ENCODE measurements at regions not wholly inside any gene's neighbourhood (a gene's known extent, or its start where the extent isn't known, plus 50 kb on each side); places are given as distances from the start of the nearest gene placed in this dataset.

DNA sequence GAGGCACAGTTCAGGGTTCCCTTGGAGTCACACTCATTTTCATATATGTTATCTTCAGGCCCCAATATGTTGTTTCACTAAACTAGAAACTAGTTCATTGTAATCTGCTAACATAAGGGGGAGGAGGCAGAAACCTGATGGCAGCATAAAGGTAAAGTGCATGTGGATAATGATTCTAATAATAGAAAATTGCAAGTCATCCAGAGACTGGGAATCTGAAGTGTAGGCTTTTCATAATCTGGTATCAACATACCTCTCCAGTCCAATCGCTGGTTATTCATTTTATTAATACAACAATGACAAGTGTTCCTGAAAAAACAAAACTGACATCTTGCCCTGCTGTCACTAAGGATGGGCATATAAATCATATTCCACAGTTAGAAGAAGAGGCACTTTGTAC is 326.3 kb upstream of the ZNF804A start:
- Histone ChIP-seq H3K9ac (ENCODE audit: low read length) (no peak overlapping the region), H3K9me2 (ENCODE audit: low read depth, low read length) (no peaks in the 10 kb centered on the region), H2AFZ (ENCODE audit: low read length) (peak overlapping the region; percentile 85; the same call in 1 of the 2 replicates), H3F3A (ENCODE audit: insufficient read depth, low read length) (no peaks in the 10 kb centered on the region), H3K27me3 (ENCODE audit: insufficient read depth, low read length) (no peaks in the 10 kb centered on the region), H3K4me3 (ENCODE audit: low read depth, low read length, poor library complexity, severe bottlenecking) (no peak overlapping the region), H3K4me2 (ENCODE audit: low read length) (no peak overlapping the region), H3K36me3 (ENCODE audit: insufficient read depth, low read length) (no peaks in the 10 kb centered on the region), H3K9me3 (ENCODE audit: low read length) (no peaks in the 10 kb centered on the region), H4K20me1 (ENCODE audit: insufficient read depth, low read length) (no peaks in the 10 kb centered on the region), H3K4me1 (ENCODE audit: insufficient read depth, low read length, severe bottlenecking) (peaks cover 23% of the 10 kb centered on the region), H3K27ac (ENCODE audit: low read depth, low read length, poor library complexity, severe bottlenecking) (no peak overlapping the region), H3K79me2 (ENCODE audit: insufficient read depth, low read length) (no peaks in the 10 kb centered on the region)
- TF ChIP-seq, protein P1, sequence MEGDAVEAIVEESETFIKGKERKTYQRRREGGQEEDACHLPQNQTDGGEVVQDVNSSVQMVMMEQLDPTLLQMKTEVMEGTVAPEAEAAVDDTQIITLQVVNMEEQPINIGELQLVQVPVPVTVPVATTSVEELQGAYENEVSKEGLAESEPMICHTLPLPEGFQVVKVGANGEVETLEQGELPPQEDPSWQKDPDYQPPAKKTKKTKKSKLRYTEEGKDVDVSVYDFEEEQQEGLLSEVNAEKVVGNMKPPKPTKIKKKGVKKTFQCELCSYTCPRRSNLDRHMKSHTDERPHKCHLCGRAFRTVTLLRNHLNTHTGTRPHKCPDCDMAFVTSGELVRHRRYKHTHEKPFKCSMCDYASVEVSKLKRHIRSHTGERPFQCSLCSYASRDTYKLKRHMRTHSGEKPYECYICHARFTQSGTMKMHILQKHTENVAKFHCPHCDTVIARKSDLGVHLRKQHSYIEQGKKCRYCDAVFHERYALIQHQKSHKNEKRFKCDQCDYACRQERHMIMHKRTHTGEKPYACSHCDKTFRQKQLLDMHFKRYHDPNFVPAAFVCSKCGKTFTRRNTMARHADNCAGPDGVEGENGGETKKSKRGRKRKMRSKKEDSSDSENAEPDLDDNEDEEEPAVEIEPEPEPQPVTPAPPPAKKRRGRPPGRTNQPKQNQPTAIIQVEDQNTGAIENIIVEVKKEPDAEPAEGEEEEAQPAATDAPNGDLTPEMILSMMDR (IDR thresholded peaks at IDR 0.05; ENCODE audit: low read length): no peak
- no peak for TF ChIP-seq EZH2 (IDR thresholded peaks at IDR 0.05; ENCODE audit: borderline replicate concordance, low read length)

DNA sequence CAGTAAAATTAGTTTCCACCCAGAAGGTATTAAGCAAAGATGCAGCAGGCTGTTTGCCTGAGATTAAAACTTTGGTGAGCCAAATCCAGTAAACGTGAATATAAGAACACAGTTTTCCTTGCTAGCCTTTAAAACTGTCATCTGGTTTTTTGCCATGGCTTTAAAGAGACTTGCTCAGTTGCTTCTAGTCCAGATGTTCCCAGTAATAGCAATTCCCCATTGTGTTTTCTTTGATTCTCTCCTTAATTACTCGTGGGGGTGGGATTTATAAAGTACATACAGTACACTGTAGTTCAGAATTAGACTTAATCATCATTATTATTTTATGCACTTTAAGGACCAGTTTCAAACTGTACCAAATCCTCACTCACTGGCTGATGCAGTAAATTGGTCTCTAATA is 303.5 kb upstream of the ZNF804A start:
- Histone ChIP-seq H4K20me1 (ENCODE audit: insufficient read depth, low read length) (no peaks in the 10 kb centered on the region), H3K9me2 (ENCODE audit: low read depth, low read length) (no peaks in the 10 kb centered on the region), H3K79me2 (ENCODE audit: insufficient read depth, low read length) (no peaks in the 10 kb centered on the region), H3K9ac (ENCODE audit: low read length) (no peak overlapping the region), H3K9me3 (ENCODE audit: low read length) (no peaks in the 10 kb centered on the region), H3K27ac (ENCODE audit: low read depth, low read length, poor library complexity, severe bottlenecking) (no peak overlapping the region), H3K36me3 (ENCODE audit: insufficient read depth, low read length) (no peaks in the 10 kb centered on the region), H2AFZ (ENCODE audit: low read length) (peak overlapping the region; percentile 93), H3K27me3 (ENCODE audit: insufficient read depth, low read length) (no peaks in the 10 kb centered on the region), H3K4me2 (ENCODE audit: low read length) (no peak overlapping the region), H3K4me3 (ENCODE audit: low read depth, low read length, poor library complexity, severe bottlenecking) (no peak overlapping the region), H3F3A (ENCODE audit: insufficient read depth, low read length) (no peaks in the 10 kb centered on the region), H3K4me1 (ENCODE audit: insufficient read depth, low read length, severe bottlenecking) (peaks cover 19% of the 10 kb centered on the region)
- TF ChIP-seq EZH2 (IDR thresholded peaks at IDR 0.05; ENCODE audit: borderline replicate concordance, low read length): no peak
- TF ChIP-seq, protein P1 (IDR thresholded peaks at IDR 0.05; ENCODE audit: low read length): no peak

DNA sequence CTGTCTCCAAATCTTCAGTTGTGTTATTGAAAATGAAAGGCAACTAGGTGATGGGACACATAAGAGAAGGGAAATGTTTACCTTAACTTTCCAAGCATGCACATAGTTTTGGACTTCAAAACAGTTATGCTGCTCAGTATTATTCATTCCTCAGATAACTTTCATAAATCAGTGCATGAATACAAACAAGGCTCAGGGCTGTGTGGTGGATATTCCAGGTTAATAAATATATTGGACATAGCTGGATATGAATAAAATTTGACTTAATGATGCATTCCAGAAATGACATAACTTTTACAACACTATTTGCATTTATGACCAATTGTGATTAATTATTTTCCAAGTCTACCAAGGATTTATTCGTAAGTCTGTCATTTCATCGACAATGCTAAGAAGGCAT is 301.2 kb upstream of the ZNF804A start:
- Histone ChIP-seq H3K27ac (ENCODE audit: low read depth, low read length, poor library complexity, severe bottlenecking) (no peak overlapping the region), H3K36me3 (ENCODE audit: insufficient read depth, low read length) (no peaks in the 10 kb centered on the region), H3K9me3 (ENCODE audit: low read length) (no peaks in the 10 kb centered on the region), H3K9ac (ENCODE audit: low read length) (no peak overlapping the region), H4K20me1 (ENCODE audit: insufficient read depth, low read length) (no peaks in the 10 kb centered on the region), H2AFZ (ENCODE audit: low read length) (no peak overlapping the region), H3K79me2 (ENCODE audit: insufficient read depth, low read length) (no peaks in the 10 kb centered on the region), H3K4me2 (ENCODE audit: low read length) (no peak overlapping the region), H3K4me3 (ENCODE audit: low read depth, low read length, poor library complexity, severe bottlenecking) (no peak overlapping the region), H3F3A (ENCODE audit: insufficient read depth, low read length) (no peaks in the 10 kb centered on the region), H3K4me1 (ENCODE audit: insufficient read depth, low read length, severe bottlenecking) (peaks cover 19% of the 10 kb centered on the region), H3K9me2 (ENCODE audit: low read depth, low read length) (no peaks in the 10 kb centered on the region), H3K27me3 (ENCODE audit: insufficient read depth, low read length) (no peaks in the 10 kb centered on the region)
- TF ChIP-seq, protein P1 (IDR thresholded peaks at IDR 0.05; ENCODE audit: low read length): no peak
- TF ChIP-seq EZH2 (IDR thresholded peaks at IDR 0.05; ENCODE audit: borderline replicate concordance, low read length): no peak

Measured in OCI-LY1 (cell line).